ENCODE measurements at regions not wholly inside any gene's neighbourhood (a gene's known extent, or its start where the extent isn't known, plus 50 kb on each side); places are given as distances from the start of the nearest gene placed in this dataset.

GRCh38 chr1:189657715-189658114 is 819.9 kb downstream of the BRINP3 start:
- TF ChIP-seq CTCF (IDR thresholded peaks at IDR 0.05; ENCODE audit: extremely low read depth, missing control alignments): no peak
- no peak for DNase-seq (ENCODE audit: low spot score)

- no peak for DNase-seq (ENCODE audit: low spot score)
- no peak for TF ChIP-seq CTCF (IDR thresholded peaks at IDR 0.05; ENCODE audit: extremely low read depth, missing control alignments)
Measured at GRCh38 chr1:189658381-189658780, 819.3 kb downstream of the BRINP3 start.

GRCh38 chr1:189659731-189660130 is 817.9 kb downstream of the BRINP3 start:
- no peak for TF ChIP-seq CTCF (IDR thresholded peaks at IDR 0.05; ENCODE audit: extremely low read depth, missing control alignments)
- DNase-seq (ENCODE audit: low spot score): no peak

GRCh38 chr1:189662190-189662589 is 815.5 kb downstream of the BRINP3 start:
- no peak for DNase-seq (ENCODE audit: low spot score)
- no peak for TF ChIP-seq CTCF (IDR thresholded peaks at IDR 0.05; ENCODE audit: extremely low read depth, missing control alignments)

- no peak for TF ChIP-seq CTCF (IDR thresholded peaks at IDR 0.05; ENCODE audit: extremely low read depth, missing control alignments)
- no peak for DNase-seq (ENCODE audit: low spot score)
Measured at GRCh38 chr1:189669846-189670245, 807.8 kb downstream of the BRINP3 start.

GRCh38 chr1:189673217-189673616 is 804.4 kb downstream of the BRINP3 start:
- no peak for TF ChIP-seq CTCF (IDR thresholded peaks at IDR 0.05; ENCODE audit: extremely low read depth, missing control alignments)
- DNase-seq (ENCODE audit: low spot score): no peak

- no peak for TF ChIP-seq CTCF (IDR thresholded peaks at IDR 0.05; ENCODE audit: extremely low read depth, missing control alignments)
- no peak for DNase-seq (ENCODE audit: low spot score)
Measured at GRCh38 chr1:189675712-189676244, 801.9 kb downstream of the BRINP3 start.
